Gastrocnemius medialis (tissue), 4 donors: ENCODE measurements at regions not wholly inside any gene's neighbourhood (a gene's known extent, or its start where the extent isn't known, plus 50 kb on each side); places are given as distances from the start of the nearest gene placed in this dataset.

Source experiments
- ATAC-seq, 2 donors: fragments of 150-250 bp; one replicate each; pipeline ENCODE4 v1.9.1; 2016
- DNase-seq, 2 donors: peaks; one replicate each; pipeline ENCODE4 v3.0.0-alpha.2; 2019
- H3K27ac ChIP-seq, 4 donors: fragments of 200-600 bp; sonication (generic); 1 replicate in 1 of 4; 2 replicates in 3 of 4; pipeline ENCODE4 v1.5.1; 2016 to 2018; ENCODE audit warnings: mild to moderate bottlenecking in 2 of 4, moderate library complexity in 1 of 4
- H3K27me3 ChIP-seq, 3 donors: fragments of 200-600 bp; sonication (generic) in 2 of 3; 1 replicate in 1 of 3; 2 replicates in 2 of 3; pipeline versions ENCODE4 v1.5.1 to v1.6.0; 2016 to 2019; ENCODE audit warnings: mild to moderate bottlenecking in 1 of 3, moderate library complexity in 1 of 3
- H3K36me3 ChIP-seq, 2 donors: fragments of 200-600 bp; sonication (generic) in 1 of 2; one replicate each; pipeline ENCODE4 v1.5.1; 2017 to 2018
- H3K4me1 ChIP-seq, 2 donors: fragments of 200-600 bp; sonication (generic) in 1 of 2; one replicate each; pipeline ENCODE4 v1.5.1; 2016 to 2017; ENCODE audit warnings: mild to moderate bottlenecking in 2 of 2
- H3K4me3 ChIP-seq, 4 donors: fragments of 200-600 bp; sonication (generic) in 3 of 4; 1 replicate in 1 of 4; 2 replicates in 3 of 4; pipeline ENCODE4 v1.5.1; 2016 to 2019; ENCODE audit warnings: mild to moderate bottlenecking in 2 of 4
- H3K9me3 ChIP-seq, 3 donors: fragments of 200-600 bp; sonication (generic) in 2 of 3; 1 replicate in 1 of 3; 2 replicates in 2 of 3; pipeline ENCODE4 v1.5.1; 2016 to 2019
- CTCF ChIP-seq, 5 experiments: fragments of 450-650 bp in 3 of 5; fragments of 200-600 bp in 2 of 5; sonication (generic) in 2 of 5; IDR thresholded peaks in 4 of 5; conservative IDR thresholded peaks in 1 of 5; 1 replicate in 4 of 5; 2 replicates in 1 of 5; pipeline ENCODE4 v1.5.1; 2016 to 2019; ENCODE audit warnings: antibody characterized with exemption in 5 of 5, mild to moderate bottlenecking in 3 of 5, moderate library complexity in 3 of 5
- POLR2A ChIP-seq, 2 donors: fragments of 450-650 bp; IDR thresholded peaks; one replicate each; pipeline ENCODE4 v1.6.1; 2017; ENCODE audit warnings: antibody characterized with exemption in 2 of 2, mild to moderate bottlenecking in 2 of 2, moderate library complexity in 2 of 2
- in situ Hi-C, 4 donors: fragments of 200-750 bp; cut with MboI; loops; one replicate each; pipeline versions ENCODE4 v1.15.0 to v1.8.0; 2017; ENCODE audit warnings: low sequenced_read_pairs in 4 of 4
- intact Hi-C: fragments of 100-400 bp; cut with DNase I; formaldehyde crosslinking; loops from one replicate; pipeline ENCODE4 v1.15.1; 2023; ENCODE audit warnings: low total_unique reads

- Histone ChIP-seq H3K27me3 (peaks cover 25 to 30% (median 26%) of the 10 kb centered on the region in 3 donors), H3K27ac (no peak overlapping the region), H3K4me1 (no peaks in the 10 kb centered on the region), H3K9me3 (no peaks in the 10 kb centered on the region), H3K36me3 (no peaks in the 10 kb centered on the region), H3K4me3 (no peak overlapping the region)
- TF ChIP-seq CTCF (IDR thresholded peaks at IDR 0.05 in 4 of 5, conservative IDR thresholded peaks at IDR 0.05 in 1 of 5), result no peak
- TF ChIP-seq POLR2A (IDR thresholded peaks at IDR 0.05), result no peak
- DNase-seq, result no peak
- ATAC-seq, result no peak
- in situ Hi-C loops, result no loop called here
- intact Hi-C loops, result no loop called here
These were observed 245.7 kb downstream of the ENGASE start for GRCh38 chr17:79320331-79320730.

- Histone ChIP-seq H3K9me3 (no peaks in the 10 kb centered on the region), H3K27me3 (peaks cover 42 to 47% (median 42%) of the 10 kb centered on the region in 3 donors), H3K27ac (no peak overlapping the region), H3K4me1 (no peaks in the 10 kb centered on the region), H3K36me3 (no peaks in the 10 kb centered on the region), H3K4me3 (no peak overlapping the region)
- no peak for TF ChIP-seq CTCF (IDR thresholded peaks at IDR 0.05 in 4 of 5, conservative IDR thresholded peaks at IDR 0.05 in 1 of 5)
- no peak for TF ChIP-seq POLR2A (IDR thresholded peaks at IDR 0.05)
- no peak for DNase-seq
- in situ Hi-C loops (no loop called here), intact Hi-C loops (no loop called here)
- no peak for ATAC-seq
These were observed 243.3 kb downstream of the ENGASE start for GRCh38 chr17:79317916-79318315.

GRCh38 chr17:79316805-79317204 lies 242.2 kb downstream of the ENGASE start:
- Histone ChIP-seq H3K9me3 (no peaks in the 10 kb centered on the region), H3K27ac (no peak overlapping the region), H3K4me1 (no peaks in the 10 kb centered on the region), H3K36me3 (no peaks in the 10 kb centered on the region), H3K27me3 (peaks cover 42 to 48% (median 46%) of the 10 kb centered on the region in 3 donors), H3K4me3 (no peak overlapping the region)
- TF ChIP-seq CTCF (IDR thresholded peaks at IDR 0.05 in 4 of 5, conservative IDR thresholded peaks at IDR 0.05 in 1 of 5) (no peak), POLR2A (IDR thresholded peaks at IDR 0.05) (no peak)
- DNase-seq (no peak), ATAC-seq (no peak)
- in situ Hi-C loops (no loop called here), intact Hi-C loops (no loop called here)

GRCh38 chr17:79315358-79316105 lies 240.9 kb downstream of the ENGASE start:
- in situ Hi-C loops (no loop called here), intact Hi-C loops (no loop called here)
- no peaks in the 10 kb centered on the region for H3K4me1 ChIP-seq
- H3K4me3 ChIP-seq, result no peak overlapping the region
- H3K27ac ChIP-seq, result no peak overlapping the region
- DNase-seq, result no peak
- ATAC-seq, result no peak
- peaks cover 36 to 48% (median 46%) of the 10 kb centered on the region in 3 donors for H3K27me3 ChIP-seq
- H3K36me3 ChIP-seq, result no peaks in the 10 kb centered on the region
- H3K9me3 ChIP-seq, result no peaks in the 10 kb centered on the region
- TF ChIP-seq CTCF (IDR thresholded peaks at IDR 0.05 in 4 of 5, conservative IDR thresholded peaks at IDR 0.05 in 1 of 5) (no peak), POLR2A (IDR thresholded peaks at IDR 0.05) (no peak)
